ENCODE measurements at regions not wholly inside any gene's neighbourhood (a gene's known extent, or its start where the extent isn't known, plus 50 kb on each side); places are given as distances from the start of the nearest gene placed in this dataset.

DNA sequence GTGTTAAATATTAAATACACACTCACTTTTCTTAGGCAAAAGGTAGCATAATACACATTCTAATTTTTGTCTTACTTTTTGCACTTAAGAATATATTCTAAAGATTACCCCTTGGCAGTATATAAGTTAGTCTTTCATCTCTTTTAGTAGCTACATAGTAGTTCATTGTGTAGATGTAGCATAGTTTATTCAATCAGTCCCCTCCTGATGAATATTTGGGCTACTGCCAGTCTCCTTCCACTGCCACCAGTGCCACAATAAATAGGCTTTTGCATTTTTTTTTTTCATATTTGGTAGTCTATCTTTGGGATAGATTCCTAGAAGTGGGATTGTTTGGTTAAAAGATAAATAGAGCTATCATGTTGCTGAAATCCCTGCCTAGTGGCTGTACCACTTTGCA lies 388.8 kb upstream of the RUNX1 start:
- TF ChIP-seq CTCF (IDR thresholded peaks at IDR 0.05; ENCODE audit: low read length) (no peak), EZH2 (optimal IDR thresholded peaks at IDR 0.05; ENCODE audit: low read depth, low read length) (no peak)
